ENCODE measurements at regions not wholly inside any gene's neighbourhood (a gene's known extent, or its start where the extent isn't known, plus 50 kb on each side); places are given as distances from the start of the nearest gene placed in this dataset.

DNA sequence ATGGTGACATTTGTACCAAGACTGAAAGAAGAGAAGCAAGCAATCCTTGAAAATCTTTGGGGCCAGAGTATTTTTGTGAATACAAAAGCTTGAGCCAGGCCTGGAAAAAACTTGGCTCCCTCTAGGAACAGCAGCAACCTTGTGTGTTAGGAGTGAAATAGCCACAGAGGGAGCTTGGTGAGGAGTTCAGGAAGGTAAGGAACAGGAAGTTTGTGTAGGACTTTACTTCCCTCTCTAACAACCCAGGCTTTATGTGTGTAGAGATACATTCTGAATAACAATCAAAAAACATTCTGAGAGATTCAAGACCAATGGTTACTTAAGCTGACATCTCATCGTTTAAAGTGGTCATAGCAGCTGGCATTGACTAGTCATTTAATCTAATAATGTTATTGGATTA lies 668.5 kb downstream of the PCDH18 start:
- Histone ChIP-seq H3K27ac (ENCODE audit: low read depth in 1 of 2, low read length in 2 of 2) (no peak overlapping the region), H3K4me3 (replicated peaks in 1 of 3; ENCODE audit: low read depth in 2 of 3, low read length in 3 of 3) (no peak overlapping the region), H2AFZ (ENCODE audit: insufficient read depth, low read depth, low read length, poor library complexity, severe bottlenecking) (no peak overlapping the region), H3K27me3 (ENCODE audit: control insufficient read depth in 2 of 2, insufficient read depth in 2 of 2, low read length in 2 of 2) (no peaks in the 10 kb centered on the region), H3K9ac (ENCODE audit: insufficient read depth, low read length, poor library complexity, severe bottlenecking) (no peak overlapping the region), H3K79me2 (ENCODE audit: insufficient read depth, low read length) (no peaks in the 10 kb centered on the region), H3K4me2 (replicated peaks; ENCODE audit: extremely low read depth, low read length, poor library complexity, severe bottlenecking) (no peak overlapping the region), H3K9me3 (replicated peaks in 1 of 2; ENCODE audit: control insufficient read depth in 1 of 2, insufficient read depth in 1 of 2, low read length in 2 of 2) (no peaks in the 10 kb centered on the region), H3K36me3 (replicated peaks in 1 of 2; ENCODE audit: control insufficient read depth in 1 of 2, insufficient read depth in 2 of 2, low read length in 2 of 2) (no peaks in the 10 kb centered on the region), H3K4me1 (ENCODE audit: control insufficient read depth in 1 of 2, insufficient read depth in 2 of 2, low read length in 2 of 2) (no peaks in the 10 kb centered on the region), H4K20me1 (ENCODE audit: insufficient read depth, low read length) (no peaks in the 10 kb centered on the region)
- no peaks in the 10 kb centered on the region for H3K36me3 Mint-ChIP-seq
- DNase-seq, result no peak
- H3K4me3 Mint-ChIP-seq, result no peak overlapping the region
- H3K4me1 Mint-ChIP-seq, result no peaks in the 10 kb centered on the region
- WGBS (ENCODE audit: insufficient coverage), result no CpG with 5 or more reads among the region's 1 CpG
- TF ChIP-seq, protein P1, sequence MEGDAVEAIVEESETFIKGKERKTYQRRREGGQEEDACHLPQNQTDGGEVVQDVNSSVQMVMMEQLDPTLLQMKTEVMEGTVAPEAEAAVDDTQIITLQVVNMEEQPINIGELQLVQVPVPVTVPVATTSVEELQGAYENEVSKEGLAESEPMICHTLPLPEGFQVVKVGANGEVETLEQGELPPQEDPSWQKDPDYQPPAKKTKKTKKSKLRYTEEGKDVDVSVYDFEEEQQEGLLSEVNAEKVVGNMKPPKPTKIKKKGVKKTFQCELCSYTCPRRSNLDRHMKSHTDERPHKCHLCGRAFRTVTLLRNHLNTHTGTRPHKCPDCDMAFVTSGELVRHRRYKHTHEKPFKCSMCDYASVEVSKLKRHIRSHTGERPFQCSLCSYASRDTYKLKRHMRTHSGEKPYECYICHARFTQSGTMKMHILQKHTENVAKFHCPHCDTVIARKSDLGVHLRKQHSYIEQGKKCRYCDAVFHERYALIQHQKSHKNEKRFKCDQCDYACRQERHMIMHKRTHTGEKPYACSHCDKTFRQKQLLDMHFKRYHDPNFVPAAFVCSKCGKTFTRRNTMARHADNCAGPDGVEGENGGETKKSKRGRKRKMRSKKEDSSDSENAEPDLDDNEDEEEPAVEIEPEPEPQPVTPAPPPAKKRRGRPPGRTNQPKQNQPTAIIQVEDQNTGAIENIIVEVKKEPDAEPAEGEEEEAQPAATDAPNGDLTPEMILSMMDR (IDR thresholded peaks at IDR 0.05), result no peak
- peaks cover 0 to 2% (median 0%) of the 10 kb centered on the region in 7 donors for H3K9me3 Mint-ChIP-seq
- intact Hi-C loops (cut with micrococcal nuclease), result no loop called here
- peaks cover 0 to 1% (median 0%) of the 10 kb centered on the region in 3 donors for H3K27me3 Mint-ChIP-seq (ENCODE audit: low read depth in 3 of 3)
- no peak overlapping the region for H3K27ac Mint-ChIP-seq

DNA sequence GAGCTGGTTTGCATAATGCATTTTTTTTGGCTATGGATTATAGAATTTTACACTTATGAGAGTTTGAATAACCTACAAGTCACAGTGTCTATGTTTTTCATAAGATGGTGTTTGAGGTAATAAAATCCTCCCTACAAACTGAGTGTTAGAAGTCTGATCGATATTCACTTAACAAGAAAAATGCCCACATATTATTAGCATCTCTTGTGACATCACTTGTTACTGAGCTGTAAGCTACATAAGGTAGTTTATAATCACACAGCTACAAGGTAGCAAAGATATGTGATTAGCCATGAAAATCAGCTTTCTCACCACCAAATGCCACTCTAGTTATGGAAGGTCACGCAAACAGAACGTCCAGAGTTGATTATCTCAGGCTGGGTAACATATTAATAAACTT lies 669.6 kb downstream of the PCDH18 start:
- no CpG with 5 or more reads among the region's 3 CpGs for WGBS (ENCODE audit: insufficient coverage)
- H3K27me3 ChIP-seq (ENCODE audit: control insufficient read depth in 2 of 2, insufficient read depth in 2 of 2, low read length in 2 of 2), result no peaks in the 10 kb centered on the region
- no peaks in the 10 kb centered on the region for H3K4me1 ChIP-seq (ENCODE audit: control insufficient read depth in 1 of 2, insufficient read depth in 2 of 2, low read length in 2 of 2)
- Mint-ChIP-seq H3K4me3 (no peak overlapping the region), H3K4me1 (no peaks in the 10 kb centered on the region), H3K9me3 (peaks cover 0 to 2% (median 0%) of the 10 kb centered on the region in 7 donors), H3K27ac (no peak overlapping the region), H3K27me3 (ENCODE audit: low read depth in 3 of 3) (peaks cover 0 to 1% (median 0%) of the 10 kb centered on the region in 3 donors), H3K36me3 (no peaks in the 10 kb centered on the region)
- no peak overlapping the region for H3K4me2 ChIP-seq (replicated peaks; ENCODE audit: extremely low read depth, low read length, poor library complexity, severe bottlenecking)
- H3K9me3 ChIP-seq (replicated peaks in 1 of 2; ENCODE audit: control insufficient read depth in 1 of 2, insufficient read depth in 1 of 2, low read length in 2 of 2), result no peaks in the 10 kb centered on the region
- H3K27ac ChIP-seq (ENCODE audit: low read depth in 1 of 2, low read length in 2 of 2), result no peak overlapping the region
- no peak overlapping the region for H3K9ac ChIP-seq (ENCODE audit: insufficient read depth, low read length, poor library complexity, severe bottlenecking)
- H2AFZ ChIP-seq (ENCODE audit: insufficient read depth, low read depth, low read length, poor library complexity, severe bottlenecking), result no peak overlapping the region
- no peaks in the 10 kb centered on the region for H3K79me2 ChIP-seq (ENCODE audit: insufficient read depth, low read length)
- intact Hi-C loops (cut with micrococcal nuclease), result no loop called here
- no peak overlapping the region for H3K4me3 ChIP-seq (replicated peaks in 1 of 3; ENCODE audit: low read depth in 2 of 3, low read length in 3 of 3)
- no peaks in the 10 kb centered on the region for H4K20me1 ChIP-seq (ENCODE audit: insufficient read depth, low read length)
- TF ChIP-seq, protein P1 (IDR thresholded peaks at IDR 0.05), result no peak
- DNase-seq, result no peak
- no peaks in the 10 kb centered on the region for H3K36me3 ChIP-seq (replicated peaks in 1 of 2; ENCODE audit: control insufficient read depth in 1 of 2, insufficient read depth in 2 of 2, low read length in 2 of 2)
